HG02981 (cell line): ENCODE measurements at regions not wholly inside any gene's neighbourhood (a gene's known extent, or its start where the extent isn't known, plus 50 kb on each side); places are given as distances from the start of the nearest gene placed in this dataset.
"Not testable (repeated sequence)": the region's sequence is repeated elsewhere in the genome, so short reads cannot be mapped to it uniquely, and the experiment has no call there.

Source experiments
- ATAC-seq: cut with Tn5 transposase; IDR thresholded peaks from one replicate; pipeline ENCODE4 v1.9.1; 2021; ENCODE audit warnings: mild to moderate bottlenecking, moderate library complexity; ENCODE audit not compliant: unreplicated experiment

- no peak for ATAC-seq
Measured at GRCh38 chr6:14472986-14473337, 355.4 kb downstream of the CD83 start.

DNA sequence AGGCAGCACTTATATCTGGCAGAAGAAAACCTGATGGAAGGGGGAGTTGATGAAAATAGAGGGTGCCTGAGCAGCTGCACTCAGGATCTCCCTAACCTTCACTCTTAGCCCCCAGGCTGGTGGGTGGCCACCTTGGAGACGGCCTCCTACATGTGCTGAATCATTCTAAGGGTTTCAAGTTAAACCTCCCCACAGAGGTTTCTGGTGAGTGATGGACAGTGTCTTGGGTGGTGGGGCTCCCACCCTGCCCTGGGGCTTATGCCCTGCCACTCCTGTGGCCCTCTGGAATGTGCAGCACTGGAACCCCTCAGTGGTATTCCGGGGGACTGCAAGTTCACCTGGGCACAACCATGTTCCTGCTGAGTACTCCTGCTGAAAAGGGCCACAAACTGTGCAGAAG is 357.2 kb downstream of the CD83 start:
- ATAC-seq, result no peak

DNA sequence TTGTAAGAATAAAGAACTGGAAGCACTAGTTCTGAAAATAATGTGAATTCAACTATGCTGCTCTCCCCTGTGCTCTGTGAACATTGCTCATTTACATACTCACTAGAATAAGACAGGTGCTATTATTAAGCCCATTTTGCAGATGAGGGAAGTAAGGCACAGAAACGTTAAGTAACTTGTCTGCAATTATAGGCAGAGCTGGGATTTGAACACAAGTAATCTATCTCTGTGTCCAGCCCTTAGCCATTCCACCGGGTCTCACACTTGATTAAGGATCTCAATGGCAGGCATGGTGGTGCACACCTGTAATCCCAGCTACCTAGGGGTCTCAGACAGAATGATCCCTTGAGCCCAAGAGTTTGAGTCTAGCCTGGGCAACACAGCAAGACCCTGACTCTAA is 357.7 kb downstream of the CD83 start:
- ATAC-seq, result no peak

DNA sequence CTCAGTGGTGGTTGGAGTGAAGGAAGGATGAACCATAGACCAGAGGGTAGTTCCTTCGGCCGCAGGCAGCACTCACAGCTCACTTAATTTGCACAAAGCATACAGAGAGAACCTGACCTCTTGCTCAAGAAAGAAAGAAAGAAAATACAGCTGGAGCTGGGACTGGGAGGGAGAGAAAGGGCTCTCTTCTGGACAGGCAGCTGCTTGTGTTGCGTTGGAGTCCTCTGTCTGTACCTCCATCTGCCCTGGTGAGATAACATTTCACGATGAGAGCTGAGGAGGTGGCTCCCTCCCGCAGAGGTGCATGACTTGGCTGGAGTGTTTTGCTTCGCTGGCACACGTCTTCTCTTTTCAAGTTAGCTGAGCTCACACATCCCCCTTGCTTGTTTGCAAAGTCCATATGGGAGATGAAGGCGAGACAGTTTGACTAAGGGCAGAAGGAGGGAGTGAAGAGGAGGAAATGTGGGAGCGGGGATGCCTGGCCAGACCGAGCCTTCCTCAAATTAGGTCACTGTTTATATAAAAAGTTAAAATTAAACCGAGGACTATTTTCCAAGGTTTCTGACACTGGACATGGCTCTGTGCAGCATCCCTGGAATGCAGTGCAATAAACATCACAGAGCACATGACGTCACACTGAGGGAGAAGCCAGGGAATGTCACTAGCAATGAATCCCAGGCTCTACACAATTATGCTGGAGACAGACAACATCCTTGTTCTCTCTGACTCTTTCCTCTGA is 359.4 kb downstream of the CD83 start:
- no peak for ATAC-seq

DNA sequence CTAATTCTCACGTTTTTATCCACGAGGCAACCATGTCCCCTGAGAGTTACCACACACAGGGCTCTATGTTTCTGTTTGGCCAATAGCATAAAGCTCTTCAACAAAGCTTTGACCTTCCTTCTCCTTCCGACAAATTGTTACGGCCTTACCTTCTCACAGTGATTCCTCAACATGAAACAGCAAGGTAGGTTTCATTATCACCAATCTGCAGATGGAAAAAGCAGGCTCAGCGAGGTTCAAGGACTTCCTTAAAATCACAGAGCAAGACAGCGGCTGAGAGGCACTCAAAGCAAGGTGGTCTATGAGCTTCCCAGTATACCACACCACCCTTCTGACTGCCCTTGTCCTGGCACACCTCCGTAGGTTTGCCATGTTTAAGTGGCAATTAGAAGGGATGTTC is 360.0 kb downstream of the CD83 start:
- ATAC-seq, result no peak

- ATAC-seq, result no peak
Measured at GRCh38 chr6:14478381-14479225, 361.0 kb downstream of the CD83 start.

DNA sequence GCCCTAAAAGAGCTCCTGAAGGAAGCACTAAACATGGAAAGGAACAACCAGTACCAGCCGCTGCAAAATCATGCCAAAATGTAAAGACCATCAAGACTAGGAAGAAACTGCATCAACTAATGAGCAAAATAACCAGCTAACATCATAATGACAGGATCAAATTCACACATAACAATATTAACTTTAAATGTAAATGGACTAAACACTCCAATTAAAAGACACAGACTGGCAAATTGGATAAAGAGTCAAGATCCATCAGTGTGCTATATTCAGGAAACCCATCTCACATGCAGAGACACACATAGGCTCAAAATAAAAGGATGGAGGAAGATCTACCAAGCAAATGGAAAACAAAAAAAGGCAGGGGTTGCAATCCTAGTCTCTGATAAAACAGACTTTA is 364.4 kb downstream of the CD83 start:
- ATAC-seq, result not testable (repeated sequence)

DNA sequence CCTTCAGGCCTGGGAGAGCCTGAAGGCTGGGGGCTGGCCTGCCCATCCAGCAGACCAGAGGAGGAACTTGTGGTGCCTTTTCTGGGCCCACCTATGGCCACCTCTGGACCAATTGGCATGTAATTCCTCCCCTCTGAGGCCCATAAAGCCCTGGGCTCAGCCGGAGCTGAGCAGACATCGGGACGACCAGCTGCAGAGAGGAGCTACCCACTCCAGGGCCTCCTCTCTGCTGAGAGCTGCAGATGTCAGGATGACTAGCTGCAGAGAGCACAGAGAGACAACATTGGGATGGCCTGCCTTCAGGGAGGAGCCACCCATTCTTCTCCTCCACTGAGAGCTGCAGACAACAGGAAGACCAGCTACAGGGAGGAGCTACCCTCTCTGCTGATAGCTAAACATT is 370.1 kb downstream of the CD83 start:
- no peak for ATAC-seq

- ATAC-seq, result no peak
Measured at GRCh38 chr6:14488180-14488579, 370.6 kb downstream of the CD83 start.

DNA sequence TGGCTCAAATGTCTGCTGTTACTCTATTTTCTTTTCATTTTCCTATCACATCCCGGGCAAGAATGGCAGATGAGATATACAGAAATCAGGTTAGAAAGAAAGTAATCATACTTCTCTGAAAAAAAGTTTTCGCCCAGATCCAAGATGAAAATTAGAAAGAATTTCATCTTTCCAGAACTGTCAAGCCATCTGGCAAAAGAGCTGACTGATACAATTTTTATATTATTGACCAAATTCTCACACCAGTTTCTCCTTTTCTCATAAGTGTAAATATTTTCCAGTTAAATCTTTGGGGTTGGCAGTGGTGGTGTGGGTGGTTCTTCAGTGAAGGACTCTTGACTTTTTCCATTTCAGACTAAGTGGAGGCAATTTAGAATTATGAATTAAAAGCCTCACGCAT is 371.9 kb downstream of the CD83 start:
- no peak for ATAC-seq

DNA sequence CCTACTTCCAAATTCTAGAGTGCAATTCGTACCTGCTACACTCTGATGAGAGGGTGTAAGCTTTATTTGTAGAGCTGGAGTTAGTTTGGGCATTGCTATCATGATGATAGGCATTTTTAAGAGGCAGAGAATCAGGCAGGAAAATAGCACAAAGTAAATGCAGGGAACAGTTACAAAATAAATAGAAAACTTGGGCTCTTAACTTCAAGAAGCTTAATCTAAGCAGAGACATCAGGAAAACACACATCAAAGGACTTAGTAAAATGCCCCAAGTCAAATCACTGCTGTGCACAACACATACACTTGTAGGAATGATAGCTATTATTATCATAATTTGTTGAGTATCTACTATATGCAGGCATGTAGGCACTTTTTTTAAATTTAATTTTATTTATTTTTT is 381.2 kb downstream of the CD83 start:
- ATAC-seq, result no peak

GRCh38 chr6:14499309-14499708 is 381.7 kb downstream of the CD83 start:
- no peak for ATAC-seq

DNA sequence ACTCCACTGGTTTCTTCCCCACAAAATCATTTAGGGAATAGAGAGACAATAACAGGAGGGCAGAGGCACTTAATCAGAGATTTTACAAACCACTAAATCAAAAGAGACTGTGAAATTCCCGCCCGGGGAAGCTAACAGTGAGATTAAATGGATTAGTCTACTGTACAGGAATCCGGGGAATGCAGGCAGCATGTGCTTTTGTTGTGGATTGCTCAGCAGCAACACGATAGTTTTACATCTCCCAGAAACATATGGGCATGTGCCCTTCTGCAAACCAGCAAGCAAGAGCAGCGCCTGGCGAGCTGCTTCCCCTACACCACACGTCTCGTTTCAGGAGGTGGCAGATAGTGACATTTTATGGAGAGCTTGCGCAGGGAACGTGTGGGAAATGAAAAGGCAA is 382.3 kb downstream of the CD83 start:
- no peak for ATAC-seq

DNA sequence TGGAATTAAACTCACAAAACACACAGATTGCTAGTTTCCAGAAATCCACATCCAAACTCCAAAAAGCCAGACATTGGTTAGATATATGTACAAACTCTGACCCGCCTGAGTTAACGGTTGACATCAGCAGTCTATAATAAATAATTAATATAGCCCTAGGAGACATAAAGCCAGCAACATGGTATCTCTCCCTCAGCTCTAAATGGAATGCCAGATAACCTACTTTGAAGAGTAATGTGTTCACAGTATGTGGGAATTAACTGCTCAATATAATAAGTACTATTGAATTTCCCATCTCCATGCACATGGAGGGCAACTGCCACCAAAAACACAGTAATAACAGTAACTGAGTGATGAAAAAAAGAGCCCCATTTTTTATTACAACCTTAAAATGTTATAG is 383.2 kb downstream of the CD83 start:
- no peak for ATAC-seq

GRCh38 chr6:14501240-14501639 is 383.7 kb downstream of the CD83 start:
- no peak for ATAC-seq

DNA sequence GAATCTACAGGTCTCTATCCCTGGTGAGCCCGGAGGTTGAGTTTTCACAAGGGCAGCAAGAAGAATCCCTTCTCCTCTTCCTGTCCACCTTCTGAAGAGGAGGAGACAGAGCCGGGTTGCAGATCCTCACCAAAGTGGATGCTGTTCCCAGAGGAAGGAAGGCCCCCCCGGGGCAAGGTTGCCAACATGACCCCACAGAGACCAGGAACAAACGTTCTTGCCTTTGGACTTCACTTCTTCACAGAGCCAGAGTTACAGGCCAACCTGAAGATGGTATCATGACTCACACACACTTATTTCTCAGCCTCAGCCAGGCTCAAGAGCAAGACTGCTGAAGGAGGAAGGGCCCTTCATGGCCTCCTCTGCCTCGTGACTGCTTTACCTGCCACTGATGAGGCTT is 384.3 kb downstream of the CD83 start:
- no peak for ATAC-seq

- no peak for ATAC-seq
Measured at GRCh38 chr6:14502551-14502950, 385.0 kb downstream of the CD83 start.

DNA sequence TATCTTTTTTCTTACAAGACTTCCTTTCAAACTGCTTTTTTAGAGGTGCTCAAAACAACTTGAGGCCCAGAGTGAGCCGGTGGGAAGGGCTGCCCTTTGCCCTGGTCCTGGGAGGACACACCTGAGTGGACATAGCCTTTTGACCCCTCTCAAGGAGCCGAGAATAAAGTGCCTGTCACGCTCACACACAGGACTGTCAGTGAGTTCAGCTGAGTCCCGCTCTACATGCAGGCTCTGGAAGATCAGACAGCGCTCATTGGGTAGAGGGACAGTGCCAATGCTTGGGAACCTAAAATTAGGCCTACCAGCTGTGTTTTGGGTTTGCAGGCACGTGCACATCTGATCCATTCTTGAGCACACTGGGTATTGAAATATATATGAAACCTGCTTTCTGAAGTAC is 387.8 kb downstream of the CD83 start:
- no peak for ATAC-seq

DNA sequence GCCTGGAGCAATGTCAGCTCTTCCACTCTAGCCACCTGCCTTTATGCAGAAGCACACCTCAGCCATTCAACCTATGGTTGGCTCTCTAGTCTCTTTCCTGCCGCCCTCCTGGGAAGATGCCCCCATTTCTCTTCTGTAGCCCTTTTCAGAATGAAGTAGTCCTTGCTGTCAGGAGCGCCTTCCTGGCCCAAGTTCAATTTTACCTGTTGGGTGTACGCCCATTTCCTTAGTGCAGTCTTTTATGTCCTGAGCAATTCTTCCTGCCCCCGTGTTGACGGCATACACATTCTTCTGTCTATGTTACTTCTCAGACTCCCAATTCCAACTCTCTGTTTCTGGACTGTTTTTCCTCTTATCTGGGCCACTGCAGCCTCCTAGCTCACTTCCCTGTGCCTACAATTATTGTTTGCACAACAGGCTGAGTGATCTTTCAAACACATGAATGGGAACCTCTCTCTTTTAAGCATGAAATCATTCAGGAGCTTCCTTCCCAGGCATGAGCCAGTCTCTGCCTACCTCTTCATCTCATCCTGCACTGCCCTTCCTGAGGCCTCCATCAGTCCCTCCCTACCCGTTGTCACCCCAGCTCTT is 389.2 kb downstream of the CD83 start:
- ATAC-seq, result no peak

GRCh38 chr6:14509120-14509519 is 391.5 kb downstream of the CD83 start:
- no peak for ATAC-seq

- no peak for ATAC-seq
Measured at GRCh38 chr6:14510038-14510437, 392.5 kb downstream of the CD83 start.

GRCh38 chr6:14511061-14511586 is 393.6 kb downstream of the CD83 start:
- ATAC-seq, result no peak
